K562 (cell line): ENCODE measurements at regions not wholly inside any gene's neighbourhood (a gene's known extent, or its start where the extent isn't known, plus 50 kb on each side); places are given as distances from the start of the nearest gene placed in this dataset.

Experiments
- ATAC-seq: fragments of 200-7000 bp; cut with Tn5 transposase; 3 replicates; pipeline ENCODE4 v1.9.1; 2020; ENCODE audit warnings: moderate library complexity
- BruUV-seq: library from RNA; stranded (reverse); fragments of 400-500 nt; replicated peaks from 2 replicates; lab custom pipeline; 2021; lab: Mats Ljungman, UMichigan
- CTCF ChIA-PET: fragments of 300-600 bp; formaldehyde crosslinking; extraction: SDS; loops from one replicate; lab custom pipeline; 2021; ENCODE audit warnings: low intra/inter-chr PET ratio; lab: Yijun Ruan, JAX
- POLR2A ChIA-PET: fragments of 300-600, 350-650 bp; sonication (Branson Sonifier 250); formaldehyde crosslinking; extraction: SDS; loops from one replicate; lab custom pipeline; 2021; ENCODE audit warnings: antibody characterized with exemption, inconsistent platforms; lab: Yijun Ruan, JAX
- DNase-seq, 4 experiments: peaks; one replicate each; pipeline versions ENCODE4 v3.0.0 to v3.0.0-alpha.2; 2011 to 2018; ENCODE audit warnings: low spot score in 3 of 4, mixed read lengths in 3 of 4; ENCODE audit errors: extremely low read depth in 1 of 4
- FAIRE-seq: peaks from 2 replicates; lab custom pipeline; 2011; peaks lifted over from hg19 to GRCh38; lab: Jason Lieb, UNC
- H2AFZ ChIP-seq: 2 replicates; pipeline ENCODE4 v1.6.0; 2011; ENCODE audit warnings: low read depth, low read length, control low read depth, inconsistent platforms
- H3K27ac ChIP-seq: fragments of 200-600 bp; 3 replicates; pipeline ENCODE4 v1.8.0; 2011; ENCODE audit warnings: low read depth, mild to moderate bottlenecking, control low read depth, inconsistent platforms, low read length, moderate library complexity, mixed read lengths; ENCODE audit errors: extremely low read depth
- H3K27me3 ChIP-seq, 2 experiments: fragments of 300-600 bp in 1 of 2; 2 replicates in 1 of 2; 3 replicates in 1 of 2; pipeline versions ENCODE4 v1.6.0 to v1.8.0; 2011; ENCODE audit warnings: inconsistent platforms in 2 of 2, low read length in 2 of 2, mild to moderate bottlenecking in 1 of 2, mixed read lengths in 1 of 2, moderate library complexity in 1 of 2; ENCODE audit not compliant: control insufficient read depth in 2 of 2, insufficient read depth in 2 of 2
- H3K36me3 ChIP-seq: fragments of 300-600 bp; 3 replicates; pipeline ENCODE4 v1.8.0; 2011; ENCODE audit warnings: mild to moderate bottlenecking, low read length, inconsistent platforms; ENCODE audit not compliant: control insufficient read depth, insufficient read depth
- H3K4me1 ChIP-seq, 2 experiments: fragments of 200-600 bp in 1 of 2; replicated peaks in 1 of 2; 2 replicates in 1 of 2; 3 replicates in 1 of 2; pipeline versions ENCODE4 v1.5.1 to v1.8.0; 2011; ENCODE audit warnings: inconsistent platforms in 2 of 2, low read length in 2 of 2, mild to moderate bottlenecking in 1 of 2, mixed read lengths in 1 of 2, moderate library complexity in 1 of 2; ENCODE audit not compliant: control insufficient read depth in 2 of 2, insufficient read depth in 2 of 2
- H3K4me2 ChIP-seq: 2 replicates; pipeline ENCODE4 v1.6.1; 2011; ENCODE audit warnings: low read length, control low read depth, inconsistent platforms, mixed read lengths; ENCODE audit not compliant: insufficient read depth
- H3K4me3 ChIP-seq: fragments of 200-600 bp; sonication (generic), shearing (Covaris generic); 2 replicates; pipeline ENCODE4 v1.5.1; 2016; ENCODE audit warnings: control low read depth, inconsistent platforms
- H3K79me2 ChIP-seq: fragments of 200-600 bp; 3 replicates; pipeline ENCODE4 v1.8.0; 2011; ENCODE audit warnings: low read length, inconsistent platforms; ENCODE audit not compliant: control insufficient read depth, insufficient read depth
- H3K9ac ChIP-seq, 2 experiments: 2 replicates each; pipeline versions ENCODE4 v1.6.0 to v1.6.1; 2011; ENCODE audit warnings: low read depth in 2 of 2, low read length in 2 of 2, control low read depth in 1 of 2, inconsistent platforms in 1 of 2, mild to moderate bottlenecking in 1 of 2, mixed read lengths in 1 of 2; ENCODE audit not compliant: insufficient read depth in 1 of 2
- H3K9me1 ChIP-seq: one replicate; pipeline ENCODE4 v1.6.0; 2011; ENCODE audit warnings: inconsistent platforms, mild to moderate bottlenecking, low read length, moderate library complexity; ENCODE audit not compliant: control insufficient read depth, insufficient read depth
- H3K9me3 ChIP-seq: replicated peaks from 2 replicates; pipeline ENCODE4 v1.5.1; 2011; ENCODE audit warnings: low read depth, low read length, inconsistent platforms; ENCODE audit not compliant: control insufficient read depth, insufficient read depth
- H4K20me1 ChIP-seq: replicated peaks from 2 replicates; pipeline ENCODE4 v1.6.1; 2011; ENCODE audit warnings: low read length, inconsistent platforms, mixed read lengths; ENCODE audit not compliant: control insufficient read depth, insufficient read depth
- DACH1 ChIP-seq: fragments of 450-650 bp; IDR thresholded peaks from 2 replicates; pipeline ENCODE4 v1.6.1; 2018; ENCODE audit not compliant: partially characterized antibody
- GABPB1 ChIP-seq: sonication (generic); formaldehyde crosslinking; IDR thresholded peaks from 2 replicates; pipeline ENCODE4 v1.8.0; 2022; ENCODE audit warnings: mild to moderate bottlenecking, missing genetic modification reagents
- HSF4 ChIP-seq: fragments of 250-450 bp; sonication (Bioruptor Pico); IDR thresholded peaks from 2 replicates; pipeline ENCODE4 v2.1.2; 2022; ENCODE audit warnings: mild to moderate bottlenecking, moderate library complexity, borderline replicate concordance
- MCM7 ChIP-seq, 2 experiments: fragments of 450-650 bp; IDR thresholded peaks; 2 replicates each; pipeline ENCODE4 v1.6.1; 2016 to 2018
- SRF ChIP-seq, 2 experiments: fragments of 250-450, 450-650 bp in 1 of 2; sonication (Bioruptor Pico) in 1 of 2; sonication (generic) in 1 of 2; formaldehyde crosslinking; IDR thresholded peaks; 2 replicates each; pipeline versions ENCODE4 v1.5.0 to v1.5.1; 2020 to 2022; ENCODE audit warnings: mild to moderate bottlenecking in 1 of 2, missing genetic modification reagents in 1 of 2
- STAT5A ChIP-seq: IDR thresholded peaks from 2 replicates; pipeline ENCODE4 v1.6.1; 2012; ENCODE audit warnings: low read length, inconsistent platforms, borderline replicate concordance
- TAL1 ChIP-seq: fragments of 450-650 bp; IDR thresholded peaks from 2 replicates; pipeline ENCODE4 v1.6.1; 2016; ENCODE audit warnings: mild to moderate bottlenecking
- ZNF282 ChIP-seq: sonication (generic); formaldehyde crosslinking; IDR thresholded peaks from 2 replicates; pipeline ENCODE4 v1.8.1; 2023; ENCODE audit warnings: missing genetic modification reagents
- WGBS: fragments of 100-300 bp; shearing (Covaris generic); methylation state at CpG from one replicate; pipeline ENCODE4 v1.1.6; 2016; ENCODE audit warnings: low coverage, mixed read lengths; ENCODE audit not compliant: insufficient coverage; ENCODE audit errors: missing lambda C conversion rate; 5-methylcytosine and 5-hydroxymethylcytosine counted together
- in situ Hi-C: fragments of 300-500 bp; cut with MboI; formaldehyde crosslinking; loops from 4 replicates; pipeline ENCODE4 v1.15.0; 2018; ENCODE audit warnings: inconsistent platforms, mixed read lengths
- intact Hi-C: fragments of 100-400 bp; cut with micrococcal nuclease; formaldehyde crosslinking; loops from 2 replicates; pipeline ENCODE4 v1.14.2; 2022
- TF ChIP-seq, protein P1 (sequence below): fragments of 250-450 bp; sonication (Bioruptor Pico); IDR thresholded peaks from 2 replicates; pipeline ENCODE4 v1.4.0; 2020; ENCODE audit warnings: mild to moderate bottlenecking, moderate library complexity
- TF ChIP-seq, protein P2 (sequence below), 3 experiments: fragments of 200-800 bp in 1 of 3; sonication (Bioruptor generic) in 1 of 3; sonication (generic) in 1 of 3; formaldehyde crosslinking in 1 of 3; IDR thresholded peaks; 2 replicates each; pipeline versions ENCODE4 v1.6.1 to v1.8.0; 2016 to 2022; ENCODE audit warnings: mild to moderate bottlenecking in 2 of 3, missing compliant biosample characterization in 2 of 3, missing genetic modification characterization in 2 of 3, missing genetic modification reagents in 1 of 3
- TF ChIP-seq, protein P3 (sequence below): fragments of 450-650 bp; IDR thresholded peaks from 2 replicates; pipeline ENCODE4 v1.7.0; 2016; ENCODE audit warnings: borderline replicate concordance
- TF ChIP-seq, protein P4 (sequence below): fragments of 150-350 bp; conservative IDR thresholded peaks from 2 replicates; pipeline ENCODE4 v1.6.1; 2014; ENCODE audit warnings: low read length

DNA sequence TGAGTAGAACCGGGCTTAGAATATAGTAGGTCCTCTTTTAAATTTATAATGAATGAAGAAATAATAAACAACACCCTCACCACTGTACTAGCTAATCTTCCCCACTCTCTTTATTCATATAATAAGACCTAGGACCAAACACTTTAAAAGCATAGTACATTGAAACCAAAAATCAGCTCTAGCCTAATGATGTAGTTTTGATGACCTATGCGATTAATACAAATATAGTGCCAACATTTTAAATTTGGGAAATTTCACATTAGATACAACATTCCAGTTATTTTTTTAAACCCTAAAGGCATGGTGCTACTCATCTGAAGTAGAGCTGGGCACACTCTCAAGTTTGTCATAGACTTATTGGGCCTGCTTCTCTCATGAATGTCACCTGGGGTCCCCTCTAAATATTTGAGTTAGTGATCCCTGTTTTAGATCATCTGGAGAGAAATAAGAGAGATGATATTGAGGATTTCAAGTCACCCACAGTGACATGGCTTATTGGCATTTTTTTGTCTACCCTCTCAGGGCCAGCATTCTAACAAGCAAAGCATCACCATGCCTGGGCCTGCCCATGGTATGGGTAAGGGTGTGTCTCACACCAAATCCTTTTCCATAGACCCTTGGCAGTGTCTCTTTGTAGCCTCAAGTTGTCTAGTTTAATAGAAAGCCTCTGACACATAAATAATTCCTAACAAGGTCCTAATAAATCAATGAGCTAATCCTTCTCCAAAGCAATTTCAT, 319.8 kb downstream of the HIVEP2 start (continued):
- TF ChIP-seq STAT5A (no peak), HSF4 (no peak), DACH1 (no peak), GABPB1 (CRISPR knock-in tag) (no peak), MCM7 (IDR thresholded peaks at IDR 0.05) (no peak), ZNF282 (no peak), SRF (CRISPR knock-in tag; IDR thresholded peaks at IDR 0.05) (no peak)
- TF ChIP-seq, all 486 proteins: peak for 0

DNA sequence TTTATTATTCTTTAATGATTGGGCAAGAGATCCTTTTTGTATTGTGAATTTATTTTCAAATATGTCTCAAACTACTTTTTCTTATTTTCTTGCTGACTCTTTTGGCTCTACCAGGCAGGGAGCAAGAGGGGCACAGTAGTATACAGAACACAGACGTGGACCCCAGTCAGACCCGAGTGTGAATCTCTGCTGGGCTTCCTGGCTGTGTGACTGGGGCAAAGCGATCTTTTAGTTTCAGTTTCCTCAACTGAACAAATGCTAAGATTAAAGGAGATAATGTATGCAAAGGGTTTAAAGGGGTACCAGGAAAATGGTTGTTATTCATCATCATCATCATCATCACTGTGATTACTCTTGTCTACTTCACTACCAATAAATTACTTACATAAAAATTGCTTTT, 317.5 kb downstream of the HIVEP2 start:
- intact Hi-C loops (no loop called here), in situ Hi-C loops (no loop called here)
- FAIRE-seq (no peak), ATAC-seq (no peak), DNase-seq (no peak)
- WGBS = 0% methylated on average over 3 of the region's 3 CpGs
- ChIA-PET CTCF (no interaction called here), POLR2A (interaction anchor here (0.7 kb wide), 1 partner anchor 59 kb away, joined by 3 read pairs; no protein-coding TSS in a partner anchor)
- H3K9ac ChIP-seq = no peak overlapping the region
- H3K27ac ChIP-seq = no peak overlapping the region
- H3K4me3 ChIP-seq = no peak overlapping the region
- no peaks in the 10 kb centered on the region for H3K9me1 ChIP-seq
- no peaks in the 10 kb centered on the region for H3K36me3 ChIP-seq
- H3K9me3 ChIP-seq = no peaks in the 10 kb centered on the region
- no peaks in the 10 kb centered on the region for H3K4me1 ChIP-seq
- no peak overlapping the region for H3K4me2 ChIP-seq
- no TSS peak for BruUV-seq
- H3K79me2 ChIP-seq = no peaks in the 10 kb centered on the region
- H2AFZ ChIP-seq = no peak overlapping the region
- no peaks in the 10 kb centered on the region for H4K20me1 ChIP-seq
- H3K27me3 ChIP-seq = no peaks in the 10 kb centered on the region
- TF ChIP-seq, protein P1, sequence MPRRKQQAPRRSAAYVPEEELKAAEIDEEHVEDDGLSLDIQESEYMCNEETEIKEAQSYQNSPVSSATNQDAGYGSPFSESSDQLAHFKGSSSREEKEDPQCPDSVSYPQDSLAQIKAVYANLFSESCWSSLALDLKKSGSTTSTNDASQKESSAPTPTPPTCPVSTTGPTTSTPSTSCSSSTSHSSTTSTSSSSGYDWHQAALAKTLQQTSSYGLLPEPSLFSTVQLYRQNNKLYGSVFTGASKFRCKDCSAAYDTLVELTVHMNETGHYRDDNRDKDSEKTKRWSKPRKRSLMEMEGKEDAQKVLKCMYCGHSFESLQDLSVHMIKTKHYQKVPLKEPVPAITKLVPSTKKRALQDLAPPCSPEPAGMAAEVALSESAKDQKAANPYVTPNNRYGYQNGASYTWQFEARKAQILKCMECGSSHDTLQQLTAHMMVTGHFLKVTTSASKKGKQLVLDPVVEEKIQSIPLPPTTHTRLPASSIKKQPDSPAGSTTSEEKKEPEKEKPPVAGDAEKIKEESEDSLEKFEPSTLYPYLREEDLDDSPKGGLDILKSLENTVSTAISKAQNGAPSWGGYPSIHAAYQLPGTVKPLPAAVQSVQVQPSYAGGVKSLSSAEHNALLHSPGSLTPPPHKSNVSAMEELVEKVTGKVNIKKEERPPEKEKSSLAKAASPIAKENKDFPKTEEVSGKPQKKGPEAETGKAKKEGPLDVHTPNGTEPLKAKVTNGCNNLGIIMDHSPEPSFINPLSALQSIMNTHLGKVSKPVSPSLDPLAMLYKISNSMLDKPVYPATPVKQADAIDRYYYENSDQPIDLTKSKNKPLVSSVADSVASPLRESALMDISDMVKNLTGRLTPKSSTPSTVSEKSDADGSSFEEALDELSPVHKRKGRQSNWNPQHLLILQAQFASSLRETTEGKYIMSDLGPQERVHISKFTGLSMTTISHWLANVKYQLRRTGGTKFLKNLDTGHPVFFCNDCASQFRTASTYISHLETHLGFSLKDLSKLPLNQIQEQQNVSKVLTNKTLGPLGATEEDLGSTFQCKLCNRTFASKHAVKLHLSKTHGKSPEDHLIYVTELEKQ (CRISPR knock-in tag) = no peak
- TF ChIP-seq, protein P2, sequence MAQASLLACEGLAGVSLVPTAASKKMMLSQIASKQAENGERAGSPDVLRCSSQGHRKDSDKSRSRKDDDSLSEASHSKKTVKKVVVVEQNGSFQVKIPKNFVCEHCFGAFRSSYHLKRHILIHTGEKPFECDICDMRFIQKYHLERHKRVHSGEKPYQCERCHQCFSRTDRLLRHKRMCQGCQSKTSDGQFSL (CRISPR knock-in tag; IDR thresholded peaks at IDR 0.05) = no peak
- TF ChIP-seq, protein P2 (tag; IDR thresholded peaks at IDR 0.05) = no peak
- no peak for TF ChIP-seq TAL1
- TF ChIP-seq, protein P3, sequence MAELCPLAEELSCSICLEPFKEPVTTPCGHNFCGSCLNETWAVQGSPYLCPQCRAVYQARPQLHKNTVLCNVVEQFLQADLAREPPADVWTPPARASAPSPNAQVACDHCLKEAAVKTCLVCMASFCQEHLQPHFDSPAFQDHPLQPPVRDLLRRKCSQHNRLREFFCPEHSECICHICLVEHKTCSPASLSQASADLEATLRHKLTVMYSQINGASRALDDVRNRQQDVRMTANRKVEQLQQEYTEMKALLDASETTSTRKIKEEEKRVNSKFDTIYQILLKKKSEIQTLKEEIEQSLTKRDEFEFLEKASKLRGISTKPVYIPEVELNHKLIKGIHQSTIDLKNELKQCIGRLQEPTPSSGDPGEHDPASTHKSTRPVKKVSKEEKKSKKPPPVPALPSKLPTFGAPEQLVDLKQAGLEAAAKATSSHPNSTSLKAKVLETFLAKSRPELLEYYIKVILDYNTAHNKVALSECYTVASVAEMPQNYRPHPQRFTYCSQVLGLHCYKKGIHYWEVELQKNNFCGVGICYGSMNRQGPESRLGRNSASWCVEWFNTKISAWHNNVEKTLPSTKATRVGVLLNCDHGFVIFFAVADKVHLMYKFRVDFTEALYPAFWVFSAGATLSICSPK = no peak
- TF ChIP-seq, protein P4, sequence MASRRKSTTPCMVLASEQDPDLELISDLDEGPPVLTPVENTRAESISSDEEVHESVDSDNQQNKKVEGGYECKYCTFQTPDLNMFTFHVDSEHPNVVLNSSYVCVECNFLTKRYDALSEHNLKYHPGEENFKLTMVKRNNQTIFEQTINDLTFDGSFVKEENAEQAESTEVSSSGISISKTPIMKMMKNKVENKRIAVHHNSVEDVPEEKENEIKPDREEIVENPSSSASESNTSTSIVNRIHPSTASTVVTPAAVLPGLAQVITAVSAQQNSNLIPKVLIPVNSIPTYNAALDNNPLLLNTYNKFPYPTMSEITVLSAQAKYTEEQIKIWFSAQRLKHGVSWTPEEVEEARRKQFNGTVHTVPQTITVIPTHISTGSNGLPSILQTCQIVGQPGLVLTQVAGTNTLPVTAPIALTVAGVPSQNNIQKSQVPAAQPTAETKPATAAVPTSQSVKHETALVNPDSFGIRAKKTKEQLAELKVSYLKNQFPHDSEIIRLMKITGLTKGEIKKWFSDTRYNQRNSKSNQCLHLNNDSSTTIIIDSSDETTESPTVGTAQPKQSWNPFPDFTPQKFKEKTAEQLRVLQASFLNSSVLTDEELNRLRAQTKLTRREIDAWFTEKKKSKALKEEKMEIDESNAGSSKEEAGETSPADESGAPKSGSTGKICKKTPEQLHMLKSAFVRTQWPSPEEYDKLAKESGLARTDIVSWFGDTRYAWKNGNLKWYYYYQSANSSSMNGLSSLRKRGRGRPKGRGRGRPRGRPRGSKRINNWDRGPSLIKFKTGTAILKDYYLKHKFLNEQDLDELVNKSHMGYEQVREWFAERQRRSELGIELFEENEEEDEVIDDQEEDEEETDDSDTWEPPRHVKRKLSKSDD = no peak
